HG03457 (cell line): ENCODE measurements at regions not wholly inside any gene's neighbourhood (a gene's known extent, or its start where the extent isn't known, plus 50 kb on each side); places are given as distances from the start of the nearest gene placed in this dataset.

Experiments used
- ATAC-seq: cut with Tn5 transposase; IDR thresholded peaks from one replicate; pipeline ENCODE4 v1.9.1; 2021; ENCODE audit warnings: moderate number of reproducible peaks; ENCODE audit not compliant: unreplicated experiment

- ATAC-seq: no peak
These were observed 280.9 kb upstream of the FANCL start for GRCh38 chr2:58521803-58522554.

DNA sequence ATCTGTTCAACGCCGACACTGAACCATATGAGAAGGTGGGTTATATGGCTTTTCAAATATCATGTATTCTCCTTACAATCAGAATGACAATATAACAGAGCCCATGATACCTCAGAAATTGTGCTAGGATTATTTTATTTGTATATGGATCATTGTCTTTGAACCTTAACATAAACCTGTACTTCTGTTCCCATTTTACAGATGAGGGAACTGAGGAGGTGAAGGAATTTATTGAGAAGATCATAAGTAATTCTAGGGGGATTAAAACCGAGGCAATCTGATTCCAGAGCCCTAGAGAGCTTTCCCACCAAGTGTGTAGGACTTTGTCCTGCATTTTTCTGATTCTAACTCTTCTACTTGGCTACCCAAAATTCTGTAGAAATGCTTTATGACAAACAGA lies 279.8 kb upstream of the FANCL start:
- no peak for ATAC-seq

DNA sequence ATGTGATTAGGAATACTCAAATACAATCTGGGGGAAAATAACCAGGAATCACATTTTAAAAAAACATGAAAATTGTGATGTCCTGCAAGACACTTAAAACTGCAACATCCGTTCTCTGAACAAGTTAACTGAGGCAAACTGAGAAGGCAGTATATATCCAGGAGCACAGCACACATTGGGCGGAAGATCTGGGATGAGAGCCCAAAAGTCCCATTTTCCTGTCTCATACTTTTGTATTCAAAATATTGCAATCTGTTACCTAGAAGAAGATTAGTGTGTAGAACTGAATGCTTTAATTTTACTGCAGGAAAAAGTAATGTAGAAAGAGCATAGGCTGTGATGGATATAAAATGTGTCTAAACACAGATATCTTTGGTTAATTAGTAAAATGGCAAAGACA lies 276.8 kb upstream of the FANCL start:
- no peak for ATAC-seq

- no peak for ATAC-seq
These were observed 275.6 kb upstream of the FANCL start for GRCh38 chr2:58516695-58517094.

GRCh38 chr2:58515827-58516573 lies 274.9 kb upstream of the FANCL start:
- ATAC-seq: no peak

DNA sequence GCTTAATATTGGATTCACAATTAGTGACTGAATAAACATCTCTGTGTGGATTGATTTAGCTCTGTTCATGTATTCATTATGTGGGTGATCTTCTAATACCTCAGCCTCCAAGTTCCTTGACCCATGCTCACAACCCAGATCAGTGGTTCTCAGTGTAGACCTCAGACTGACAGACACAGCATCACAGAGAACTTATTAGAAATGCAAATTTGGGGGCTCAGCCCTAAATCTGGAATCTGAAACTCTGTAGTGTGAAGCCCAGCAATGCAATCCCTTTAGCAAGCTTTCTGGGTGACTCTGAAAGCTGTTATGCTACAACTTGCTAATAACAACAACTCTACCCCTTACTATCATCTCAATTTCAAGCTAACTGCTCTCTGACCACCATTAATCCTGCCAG lies 273.1 kb upstream of the FANCL start:
- peak; percentile 64 for ATAC-seq

DNA sequence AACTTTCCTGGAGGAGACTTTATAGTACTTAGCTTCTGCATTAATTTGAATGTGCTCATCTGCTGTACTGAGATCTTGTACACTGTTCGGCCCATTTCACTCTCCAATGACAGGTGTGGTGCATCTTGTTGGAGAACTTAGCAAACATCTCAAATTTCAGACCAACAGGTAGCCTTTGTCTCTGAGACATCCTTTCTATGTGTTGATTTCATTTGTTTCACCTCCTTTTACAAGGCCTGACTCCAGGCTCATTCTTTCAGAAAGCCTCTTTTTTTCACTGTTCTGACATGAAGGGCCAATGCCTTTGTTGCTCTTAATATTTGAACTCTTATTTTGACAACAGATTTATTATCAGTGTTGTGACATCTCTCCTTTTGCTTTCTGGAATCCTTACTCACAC lies 271.8 kb upstream of the FANCL start:
- no peak for ATAC-seq

- no peak for ATAC-seq
These were observed 266.9 kb upstream of the FANCL start for GRCh38 chr2:58508006-58508405.

DNA sequence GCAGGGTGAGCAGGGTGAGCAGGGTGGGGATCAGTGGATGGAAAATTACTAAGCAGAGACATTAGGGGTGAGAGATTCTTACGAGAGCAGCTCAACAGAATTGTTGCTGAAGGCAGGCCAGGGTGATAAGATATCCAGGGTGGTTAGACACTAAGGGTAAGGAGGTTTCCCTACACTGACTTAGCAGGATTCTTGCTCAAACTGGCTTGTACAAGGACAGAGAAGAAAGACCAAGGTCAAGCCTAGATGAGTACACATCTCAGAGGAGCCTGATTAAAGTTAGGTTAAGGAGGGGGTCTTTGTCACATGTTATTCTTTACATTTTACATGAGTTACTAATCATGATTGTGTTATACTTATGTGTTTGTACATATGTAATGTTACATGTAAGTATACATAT lies 262.8 kb upstream of the FANCL start:
- ATAC-seq: no peak

- ATAC-seq: no peak
These were observed 261.8 kb upstream of the FANCL start for GRCh38 chr2:58502931-58503330.

- ATAC-seq: no peak
These were observed 260.4 kb upstream of the FANCL start for GRCh38 chr2:58501371-58502160.

- ATAC-seq: no peak
These were observed 256.0 kb upstream of the FANCL start for GRCh38 chr2:58497168-58497567.

DNA sequence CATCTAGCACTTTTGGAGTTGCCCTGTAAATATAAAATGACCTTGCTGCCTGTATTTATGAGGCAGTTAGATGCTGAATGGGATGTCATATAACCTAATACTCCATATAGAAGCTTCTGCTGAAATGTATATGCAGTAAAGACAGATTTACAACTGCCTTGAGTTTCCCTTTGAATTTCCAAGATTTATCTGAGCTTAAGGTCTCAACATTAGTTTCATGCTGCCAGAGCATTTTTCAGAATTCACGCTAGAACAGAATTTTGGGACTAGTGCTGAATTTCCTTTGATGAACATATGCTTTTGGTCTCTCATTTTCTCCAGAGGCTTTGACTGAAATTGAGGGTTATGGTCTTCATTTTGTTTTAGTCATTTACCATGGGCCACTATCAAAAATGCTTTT lies 254.7 kb upstream of the FANCL start:
- no peak for ATAC-seq

DNA sequence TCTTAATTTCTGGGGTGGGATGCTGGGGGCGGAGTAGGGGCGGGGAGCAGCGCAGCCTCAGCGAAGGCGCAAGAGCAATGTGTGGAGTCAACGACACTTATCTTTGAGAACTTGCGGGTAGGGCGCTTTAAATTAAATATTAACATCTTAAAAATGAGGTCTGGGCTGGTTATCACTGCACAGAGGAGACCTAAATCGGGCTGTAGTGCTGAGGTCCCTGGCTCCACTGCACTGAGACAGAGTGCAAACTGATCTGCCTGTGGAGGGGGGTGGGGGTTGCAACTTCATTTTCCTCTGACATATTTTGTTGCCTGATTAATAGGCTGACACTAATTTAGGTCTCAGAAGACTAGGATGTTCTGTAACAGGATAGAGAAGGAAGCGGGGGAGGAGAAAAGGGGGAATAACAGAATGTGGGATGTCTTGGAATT lies 253.0 kb upstream of the FANCL start:
- no peak for ATAC-seq

DNA sequence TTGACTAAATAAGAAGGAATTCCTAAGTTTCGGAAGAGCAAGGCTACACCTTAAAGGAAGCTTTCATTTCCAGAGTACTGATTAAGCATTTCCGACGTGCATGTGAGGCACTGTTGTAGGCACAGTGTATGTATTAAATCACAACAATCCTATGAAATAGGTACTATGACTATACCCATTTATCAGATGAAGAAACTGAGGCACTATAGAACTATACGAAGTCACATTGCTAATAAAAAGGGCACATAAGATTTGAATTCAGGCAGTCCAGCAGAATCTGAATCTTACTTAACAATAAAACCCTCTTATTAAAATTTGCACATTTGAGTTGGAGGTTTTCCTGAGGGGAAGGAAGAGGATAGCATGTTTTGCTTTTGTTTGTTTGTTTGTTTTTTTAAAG lies 243.5 kb upstream of the FANCL start:
- no peak for ATAC-seq

DNA sequence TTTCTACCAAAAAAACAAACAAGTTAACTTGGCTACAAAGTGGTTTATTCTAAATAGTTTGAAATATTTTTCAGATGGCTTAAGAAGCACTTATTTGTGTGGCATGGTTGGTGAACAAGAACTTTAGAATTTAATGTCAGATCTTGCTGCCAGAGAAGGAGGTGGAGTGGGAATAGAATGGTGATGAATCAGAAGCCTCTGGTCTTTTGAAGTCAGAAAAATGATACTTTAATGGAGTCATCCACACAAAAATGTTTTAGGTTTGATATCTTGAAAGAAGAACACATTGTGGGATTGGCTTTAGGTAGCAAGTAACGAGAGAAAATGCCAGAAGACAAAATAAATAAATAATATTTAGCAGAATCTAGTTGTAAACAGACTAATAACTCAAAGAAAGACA lies 243.1 kb upstream of the FANCL start:
- no peak for ATAC-seq

DNA sequence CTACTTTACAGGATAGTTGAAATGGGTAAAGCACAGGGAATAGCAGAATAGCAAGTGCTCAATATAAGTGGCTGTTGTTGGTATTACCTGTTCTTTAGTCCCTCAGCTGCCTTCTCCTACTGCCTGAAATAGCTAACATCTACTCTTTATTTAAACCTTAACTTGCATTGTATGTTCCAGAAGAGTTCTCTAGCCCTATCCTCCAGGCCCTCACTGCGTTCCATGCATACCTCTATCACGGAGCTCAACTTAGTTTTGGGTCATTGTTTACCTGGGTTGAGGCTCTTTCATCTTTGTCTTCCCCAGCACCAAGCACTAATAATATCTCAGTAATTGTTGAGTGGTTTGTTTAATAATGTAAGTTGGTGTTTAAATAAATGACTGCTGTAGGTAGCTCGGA lies 242.2 kb upstream of the FANCL start:
- ATAC-seq: no peak

- no peak for ATAC-seq
These were observed 240.5 kb upstream of the FANCL start for GRCh38 chr2:58481670-58482069.

DNA sequence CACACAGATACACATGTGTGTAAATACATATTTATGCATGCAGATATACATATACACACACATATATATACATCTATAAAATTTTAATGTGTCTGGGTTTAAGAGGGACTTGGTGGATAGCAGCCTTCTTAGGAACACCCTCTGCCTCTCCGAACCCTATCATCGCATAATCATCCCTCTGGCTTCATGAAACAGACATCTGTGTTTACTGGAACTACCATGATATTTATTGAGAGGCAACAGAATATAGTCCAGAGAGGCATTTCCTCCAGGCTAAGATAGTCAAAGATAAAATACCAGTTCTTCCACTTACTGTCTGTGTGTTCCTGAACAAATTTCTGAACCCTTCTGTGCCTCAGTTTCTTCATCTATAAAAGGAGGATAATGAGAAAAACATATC lies 239.0 kb upstream of the FANCL start:
- no peak for ATAC-seq

- ATAC-seq: no peak
These were observed 238.5 kb upstream of the FANCL start for GRCh38 chr2:58479535-58480140.

- no peak for ATAC-seq
These were observed 235.4 kb upstream of the FANCL start for GRCh38 chr2:58476556-58476955.
